GM12878 (cell line): ENCODE measurements at regions not wholly inside any gene's neighbourhood (a gene's known extent, or its start where the extent isn't known, plus 50 kb on each side); places are given as distances from the start of the nearest gene placed in this dataset.

ENCODE experiments used
- ATAC-seq: fragments of 200-7000 bp; cut with Tn5 transposase; 3 replicates; pipeline ENCODE4 v1.9.1; 2020; ENCODE audit warnings: mild to moderate bottlenecking, moderate library complexity
- BruUV-seq: library from RNA; stranded (reverse); fragments of 400-500 nt; replicated peaks from 2 replicates; lab custom pipeline; 2021; lab: Mats Ljungman, UMichigan
- CTCF ChIA-PET: fragments of 300-600 bp; sonication (Branson Sonifier 250); formaldehyde crosslinking; extraction: SDS; loops from one replicate; lab custom pipeline; 2021; ENCODE audit warnings: inconsistent platforms; lab: Yijun Ruan, JAX
- POLR2A ChIA-PET: fragments of 350-600 bp; formaldehyde crosslinking; extraction: SDS; loops from one replicate; lab custom pipeline; 2021; ENCODE audit warnings: inconsistent platforms; lab: Charles Lee
- RAD21 ChIA-PET: fragments of 300-600 bp; sonication (Branson Sonifier 250); formaldehyde crosslinking; loops from one replicate; lab custom pipeline; 2023; ENCODE audit warnings: antibody characterized with exemption; ENCODE audit not compliant: unreplicated experiment; lab: Charles Lee
- SMC1A ChIA-PET: fragments of 300-600 bp; sonication (Branson Sonifier 250); formaldehyde crosslinking; loops from one replicate; lab custom pipeline; 2023; ENCODE audit not compliant: unreplicated experiment, uncharacterized antibody; lab: Charles Lee
- DNase-seq: peaks from one replicate; pipeline ENCODE4 v3.0.0-alpha.2; 2011; ENCODE audit warnings: low read depth, low spot score
- FAIRE-seq: peaks from 3 replicates; lab custom pipeline; 2011; peaks lifted over from hg19 to GRCh38; lab: Jason Lieb, UNC
- H2AFZ ChIP-seq: 2 replicates; pipeline ENCODE4 v1.6.0; 2011; ENCODE audit warnings: low read depth, low read length, control low read depth; ENCODE audit not compliant: control insufficient read depth
- H3K27ac ChIP-seq: 2 replicates; pipeline ENCODE4 v1.5.1; 2011; ENCODE audit warnings: control low read depth; ENCODE audit not compliant: control insufficient read depth, insufficient read depth
- H3K27me3 ChIP-seq, 2 experiments: replicated peaks in 1 of 2; 2 replicates each; pipeline versions ENCODE4 v1.6.0 to v1.6.1; 2011; ENCODE audit warnings: low read length in 1 of 2; ENCODE audit not compliant: control insufficient read depth in 2 of 2, insufficient read depth in 2 of 2
- H3K36me3 ChIP-seq, 2 experiments: 2 replicates each; pipeline ENCODE4 v1.5.1; 2011; ENCODE audit warnings: low read length in 1 of 2; ENCODE audit not compliant: control insufficient read depth in 2 of 2, insufficient read depth in 2 of 2
- H3K4me1 ChIP-seq: 2 replicates; pipeline ENCODE4 v1.6.1; 2011; ENCODE audit warnings: mild to moderate bottlenecking, low read length, moderate library complexity, mixed read lengths; ENCODE audit not compliant: control insufficient read depth, insufficient read depth
- H3K4me2 ChIP-seq: 2 replicates; pipeline ENCODE4 v1.6.0; 2011; ENCODE audit warnings: control low read depth; ENCODE audit not compliant: control insufficient read depth, insufficient read depth
- H3K4me3 ChIP-seq: fragments of 200-600 bp; sonication (generic); 2 replicates; pipeline ENCODE4 v1.5.1; 2016
- H3K79me2 ChIP-seq: 2 replicates; pipeline ENCODE4 v1.6.0; 2011; ENCODE audit warnings: low read length; ENCODE audit not compliant: control insufficient read depth, insufficient read depth
- H3K9ac ChIP-seq: 2 replicates; pipeline ENCODE4 v1.8.0; 2011; ENCODE audit warnings: low read length, control low read depth, mixed read lengths; ENCODE audit not compliant: control insufficient read depth, insufficient read depth
- H3K9me3 ChIP-seq: replicated peaks from 3 replicates; pipeline ENCODE4 v1.5.1; 2011; ENCODE audit warnings: mild to moderate bottlenecking, low read length; ENCODE audit not compliant: control insufficient read depth, insufficient read depth
- H4K20me1 ChIP-seq: 2 replicates; pipeline ENCODE4 v1.6.0; 2011; ENCODE audit not compliant: control insufficient read depth, insufficient read depth
- ATF3 ChIP-seq: IDR thresholded peaks from 2 replicates; pipeline ENCODE4 v1.6.1; 2011; ENCODE audit warnings: low read depth, mild to moderate bottlenecking, low read length, moderate library complexity, borderline replicate concordance; ENCODE audit errors: extremely low read depth
- BRCA1 ChIP-seq: IDR thresholded peaks from 2 replicates; pipeline ENCODE4 v1.6.1; 2011; ENCODE audit warnings: low read depth, low read length, improper control_type of control experiment
- CEBPB ChIP-seq, 2 experiments: fragments of 150-350 bp in 1 of 2; IDR thresholded peaks; 2 replicates each; pipeline ENCODE4 v1.6.1; 2012 to 2014; ENCODE audit warnings: low read depth in 2 of 2, low read length in 2 of 2, borderline replicate concordance in 1 of 2, inconsistent platforms in 1 of 2
- CTCF ChIP-seq, 3 experiments: IDR thresholded peaks in 2 of 3; conservative IDR thresholded peaks in 1 of 3; 2 replicates each; pipeline ENCODE4 v1.5.1; 2011; ENCODE audit warnings: low read depth in 3 of 3, low read length in 3 of 3, mild to moderate bottlenecking in 3 of 3, control low read depth in 2 of 3, moderate library complexity in 2 of 3, inconsistent platforms in 1 of 3, mixed read lengths in 1 of 3; ENCODE audit not compliant: control insufficient read depth in 2 of 3, insufficient read depth in 1 of 3; ENCODE audit errors: extremely low read depth in 1 of 3
- EZH2 ChIP-seq: IDR thresholded peaks from 2 replicates; pipeline ENCODE4 v1.6.1; 2012; ENCODE audit warnings: low read depth, mild to moderate bottlenecking, control low read depth, inconsistent platforms, low read length, borderline replicate concordance; ENCODE audit not compliant: control insufficient read depth
- FOXK2 ChIP-seq: fragments of 450-650 bp; IDR thresholded peaks from 2 replicates; pipeline ENCODE4 v1.6.1; 2017; ENCODE audit warnings: mild to moderate bottlenecking, moderate library complexity
- HDAC2 ChIP-seq: fragments of 200-600 bp; sonication (generic); IDR thresholded peaks from 2 replicates; pipeline ENCODE4 v1.6.1; 2017
- MEF2A ChIP-seq: IDR thresholded peaks from 2 replicates; pipeline ENCODE4 v1.6.1; 2011; ENCODE audit warnings: low read depth, mild to moderate bottlenecking, low read length, moderate library complexity; ENCODE audit not compliant: insufficient read depth
- MYC ChIP-seq: IDR thresholded peaks from 2 replicates; pipeline ENCODE4 v1.6.1; 2011; ENCODE audit warnings: mild to moderate bottlenecking, low read length, moderate library complexity, inconsistent platforms; ENCODE audit not compliant: insufficient read depth, insufficient replicate concordance, insufficient read length, severe bottlenecking
- SIN3A ChIP-seq: IDR thresholded peaks from 2 replicates; pipeline ENCODE4 v1.6.1; 2012; ENCODE audit warnings: low read depth, low read length, improper control_type of control experiment
- SMAD5 ChIP-seq: IDR thresholded peaks from 2 replicates; pipeline ENCODE4 v1.6.1; 2016; ENCODE audit warnings: antibody characterized with exemption, low read depth
- SMC3 ChIP-seq: IDR thresholded peaks from 2 replicates; pipeline ENCODE4 v1.6.1; 2011; ENCODE audit warnings: low read length, improper control_type of control experiment, borderline replicate concordance
- SUPT20H ChIP-seq: IDR thresholded peaks from 2 replicates; pipeline ENCODE4 v1.6.1; 2011; ENCODE audit warnings: low read depth, mild to moderate bottlenecking, low read length, moderate library complexity, borderline replicate concordance; ENCODE audit not compliant: control insufficient read depth
- TCF12 ChIP-seq: IDR thresholded peaks from 2 replicates; pipeline ENCODE4 v1.6.1; 2011; ENCODE audit warnings: low read depth, mild to moderate bottlenecking, low read length
- TCF3 ChIP-seq: IDR thresholded peaks from 2 replicates; pipeline ENCODE4 v1.6.1; 2012; ENCODE audit warnings: low read depth, mild to moderate bottlenecking, low read length, borderline replicate concordance; ENCODE audit not compliant: insufficient read depth
- WRNIP1 ChIP-seq: IDR thresholded peaks from 2 replicates; pipeline ENCODE4 v1.6.1; 2011; ENCODE audit warnings: low read depth, low read length, improper control_type of control experiment, borderline replicate concordance
- in situ Hi-C: fragments of 300-500 bp; cut with MboI; formaldehyde crosslinking; loops from 9 replicates; pipeline ENCODE4 v1.14.3; 2018; ENCODE audit warnings: mixed read lengths
- intact Hi-C: fragments of 100-400 bp; cut with micrococcal nuclease; formaldehyde crosslinking; loops from one replicate; pipeline ENCODE4 v1.14.2; 2022; ENCODE audit not compliant: unreplicated experiment

- no TSS peak for BruUV-seq
- no peak for TF ChIP-seq SMC3
- no peak for TF ChIP-seq SMAD5
- TF ChIP-seq TCF12, result no peak
- TF ChIP-seq WRNIP1, result no peak
- TF ChIP-seq SIN3A, result no peak
- no peak for TF ChIP-seq FOXK2
- TF ChIP-seq MYC, result no peak
- Histone ChIP-seq H4K20me1 (no peaks in the 10 kb centered on the region), H3K4me1 (no peaks in the 10 kb centered on the region), H3K79me2 (no peaks in the 10 kb centered on the region), H3K27ac (no peak overlapping the region), H3K4me2 (no peak overlapping the region), H3K4me3 (no peak overlapping the region), H3K9me3 (no peaks in the 10 kb centered on the region), H3K27me3 (no peaks in the 10 kb centered on the region), H3K36me3 (no peaks in the 10 kb centered on the region), H2AFZ (no peak overlapping the region), H3K9ac (no peak overlapping the region)
- intact Hi-C loops (no loop called here), in situ Hi-C loops (no loop called here)
- FAIRE-seq, result no peak
- ATAC-seq, result no peak
- POLR2A ChIA-PET, result no interaction called here
- SMC1A ChIA-PET, result no interaction called here
- RAD21 ChIA-PET, result no interaction called here
- CTCF ChIA-PET, result no interaction called here
- DNase-seq, result no peak
Measured at GRCh38 chr5:45179686-45180085, 370.9 kb downstream of the MRPS30 start.

GRCh38 chr5:45189042-45189441 is 380.3 kb downstream of the MRPS30 start:
- Histone ChIP-seq H3K27me3 (no peaks in the 10 kb centered on the region), H2AFZ (no peak overlapping the region), H3K27ac (no peak overlapping the region), H3K79me2 (no peaks in the 10 kb centered on the region), H3K36me3 (no peaks in the 10 kb centered on the region), H3K9me3 (no peaks in the 10 kb centered on the region), H4K20me1 (no peaks in the 10 kb centered on the region), H3K4me3 (no peak overlapping the region), H3K9ac (no peak overlapping the region), H3K4me1 (no peaks in the 10 kb centered on the region), H3K4me2 (no peak overlapping the region)
- TF ChIP-seq EZH2 (no peak), BRCA1 (no peak), MEF2A (no peak), CTCF (IDR thresholded peaks at IDR 0.05 in 2 of 3, conservative IDR thresholded peaks at IDR 0.05 in 1 of 3; ENCODE audit: control insufficient read depth in 2 of 3, extremely low read depth in 1 of 3, insufficient read depth in 1 of 3, low read depth in 3 of 3, low read length in 3 of 3) (no peak), SUPT20H (no peak), CEBPB (IDR thresholded peaks at IDR 0.05; ENCODE audit: borderline replicate concordance in 1 of 2, low read depth in 2 of 2, low read length in 2 of 2) (no peak), ATF3 (no peak), HDAC2 (no peak), TCF3 (no peak)
- FAIRE-seq (no peak), DNase-seq (no peak), ATAC-seq (no peak)
- ChIA-PET CTCF (no interaction called here), SMC1A (no interaction called here), RAD21 (no interaction called here), POLR2A (no interaction called here)
- intact Hi-C loops, result no loop called here
- in situ Hi-C loops, result no loop called here
- BruUV-seq, result no TSS peak
